A549 (cell line): ENCODE measurements at regions not wholly inside any gene's neighbourhood (a gene's known extent, or its start where the extent isn't known, plus 50 kb on each side); places are given as distances from the start of the nearest gene placed in this dataset.

ENCODE experiments used
- BHLHE40 ChIP-seq: IDR thresholded peaks from 2 replicates; pipeline ENCODE4 v1.6.1; 2012; ENCODE audit warnings: low read depth, low read length, inconsistent platforms
- CEBPB ChIP-seq, 2 experiments: fragments of >200 bp in 1 of 2; sonication (Bioruptor Twin) in 1 of 2; formaldehyde crosslinking in 1 of 2; IDR thresholded peaks; 2 replicates each; pipeline ENCODE4 v1.6.1; 2012 to 2016
- CTCF ChIP-seq: fragments of >200 bp; sonication (Bioruptor Twin); formaldehyde crosslinking; IDR thresholded peaks from 3 replicates; pipeline ENCODE4 v1.5.1; 2016
- HDAC2 ChIP-seq: fragments of 200-600 bp; sonication (generic); IDR thresholded peaks from 2 replicates; pipeline ENCODE4 v1.6.1; 2016
- POLR2A ChIP-seq: IDR thresholded peaks from 2 replicates; pipeline ENCODE4 v1.6.1; 2012; ENCODE audit warnings: mild to moderate bottlenecking, low read length
- REST ChIP-seq: fragments of 200-600 bp; sonication (generic); IDR thresholded peaks from 2 replicates; pipeline ENCODE4 v1.6.1; 2016; ENCODE audit warnings: antibody characterized with exemption, mild to moderate bottlenecking, moderate library complexity
- TP53 ChIP-seq: fragments of 250-450 bp; sonication (Bioruptor Pico); IDR thresholded peaks from 2 replicates; pipeline ENCODE4 v1.5.0; 2021; ENCODE audit warnings: mild to moderate bottlenecking, moderate library complexity
- ZNF302 ChIP-seq: fragments of 250-450 bp; sonication (Bioruptor Pico); IDR thresholded peaks from 2 replicates; pipeline ENCODE4 v1.9.0; 2021; ENCODE audit warnings: inconsistent platforms, mild to moderate bottlenecking, moderate library complexity

- TF ChIP-seq CTCF, result no peak
- no peak for TF ChIP-seq HDAC2
- no peak for TF ChIP-seq POLR2A
- no peak for TF ChIP-seq ZNF302
- TF ChIP-seq TP53 (CRISPR knock-in tag), result no peak
- TF ChIP-seq REST, result no peak
- TF ChIP-seq CEBPB (IDR thresholded peaks at IDR 0.05), result no peak
- TF ChIP-seq BHLHE40, result no peak
Observed at GRCh38 chr10:113245286-113245685, 295.2 kb downstream of the TCF7L2 start.
